BJ (cell line): ENCODE measurements at regions not wholly inside any gene's neighbourhood (a gene's known extent, or its start where the extent isn't known, plus 50 kb on each side); places are given as distances from the start of the nearest gene placed in this dataset.
"Not testable (repeated sequence)": the region's sequence is repeated elsewhere in the genome, so short reads cannot be mapped to it uniquely, and the experiment has no call there.

Experiments
- CTCF ChIA-PET: fragments of 350-600 bp; formaldehyde crosslinking; extraction: SDS; loops from one replicate; lab custom pipeline; 2021; ENCODE audit warnings: antibody characterized with exemption, inconsistent platforms; lab: Yijun Ruan, JAX
- POLR2A ChIA-PET: fragments of 300-600 bp; sonication (Branson Sonifier 250); formaldehyde crosslinking; extraction: SDS; loops from one replicate; lab custom pipeline; 2021; ENCODE audit warnings: antibody characterized with exemption; lab: Charles Lee
- DNase-seq: peaks from one replicate; pipeline ENCODE4 v3.0.0-alpha.2; 2011; ENCODE audit warnings: low read depth
- H3K27me3 ChIP-seq: 2 replicates; pipeline ENCODE4 v1.6.0; 2011; ENCODE audit warnings: low read length; ENCODE audit not compliant: control insufficient read depth, insufficient read depth
- H3K36me3 ChIP-seq: 2 replicates; pipeline ENCODE4 v1.5.1; 2011; ENCODE audit warnings: low read length; ENCODE audit not compliant: control insufficient read depth, insufficient read depth
- H3K4me3 ChIP-seq: 2 replicates; pipeline ENCODE4 v1.5.1; 2011; ENCODE audit warnings: low read depth, mild to moderate bottlenecking, control low read depth, low read length
- CTCF ChIP-seq: IDR thresholded peaks from 2 replicates; pipeline ENCODE4 v1.5.1; 2011; ENCODE audit warnings: low read depth, mild to moderate bottlenecking, control low read depth, inconsistent platforms, low read length, moderate library complexity; ENCODE audit not compliant: insufficient read depth

- ChIA-PET POLR2A (no interaction called here), CTCF (interaction anchor here (1.4 kb wide), 1 partner anchor 335 kb away, joined by 4 read pairs; no protein-coding TSS in a partner anchor)
- no peak for DNase-seq
- Histone ChIP-seq H3K36me3 (no peaks in the 10 kb centered on the region), H3K27me3 (no peaks in the 10 kb centered on the region), H3K4me3 (no peak overlapping the region)
- no peak for TF ChIP-seq CTCF
Measured at GRCh38 chr2:167783261-167784083, 463.9 kb downstream of the STK39 start.

GRCh38 chr2:167781629-167782028 is 465.8 kb downstream of the STK39 start:
- H3K27me3 ChIP-seq, DNase-seq, H3K4me3 ChIP-seq, H3K36me3 ChIP-seq, POLR2A ChIA-PET, CTCF ChIA-PET: not testable (repeated sequence)

- no peaks in the 10 kb centered on the region for H3K36me3 ChIP-seq
- no peak for TF ChIP-seq CTCF
- DNase-seq = no peak
- H3K4me3 ChIP-seq = no peak overlapping the region
- ChIA-PET CTCF (no interaction called here), POLR2A (no interaction called here)
- H3K27me3 ChIP-seq = no peaks in the 10 kb centered on the region
Measured at GRCh38 chr2:167776359-167776758, 471.0 kb downstream of the STK39 start.

GRCh38 chr2:167771628-167772027 is 475.8 kb downstream of the STK39 start:
- H3K27me3 ChIP-seq = no peaks in the 10 kb centered on the region
- ChIA-PET POLR2A (no interaction called here), CTCF (no interaction called here)
- no peak overlapping the region for H3K4me3 ChIP-seq
- no peak for DNase-seq
- no peaks in the 10 kb centered on the region for H3K36me3 ChIP-seq
- TF ChIP-seq CTCF = no peak

- ChIA-PET CTCF (interaction anchor here (1.1 kb wide), 1 partner anchor 15 kb away, joined by 3 read pairs; no protein-coding TSS in a partner anchor), POLR2A (no interaction called here)
- Histone ChIP-seq H3K4me3 (no peak overlapping the region), H3K27me3 (no peaks in the 10 kb centered on the region), H3K36me3 (no peaks in the 10 kb centered on the region)
- no peak for TF ChIP-seq CTCF
- DNase-seq = no peak
Measured at GRCh38 chr2:167769020-167769419, 478.4 kb downstream of the STK39 start.
